Bronchial epithelial cell (primary cell): ENCODE measurements at regions not wholly inside any gene's neighbourhood (a gene's known extent, or its start where the extent isn't known, plus 50 kb on each side); places are given as distances from the start of the nearest gene placed in this dataset.

ENCODE experiments used
- DNase-seq: peaks from one replicate; pipeline ENCODE4 v3.0.0-alpha.2; 2010; ENCODE audit warnings: low read depth
- FAIRE-seq: peaks from 2 replicates; lab custom pipeline; 2011; peaks lifted over from hg19 to GRCh38; lab: Jason Lieb, UNC
- H3K27me3 ChIP-seq: 2 replicates; pipeline ENCODE4 v1.5.1; 2011; ENCODE audit warnings: low read length; ENCODE audit not compliant: control insufficient read depth, insufficient read depth
- H3K36me3 ChIP-seq: 2 replicates; pipeline ENCODE4 v1.5.1; 2011; ENCODE audit warnings: low read length; ENCODE audit not compliant: control insufficient read depth, insufficient read depth
- H3K4me3 ChIP-seq: 2 replicates; pipeline ENCODE4 v1.5.1; 2011; ENCODE audit warnings: mild to moderate bottlenecking, low read depth, low read length, control low read depth
- CTCF ChIP-seq: IDR thresholded peaks from 2 replicates; pipeline ENCODE4 v1.5.1; 2011; ENCODE audit warnings: mild to moderate bottlenecking, moderate library complexity, low read length, control low read depth, inconsistent platforms; ENCODE audit not compliant: insufficient read depth, severe bottlenecking

- no peak for DNase-seq
Observed at GRCh38 chr4:31275906-31276305, 555.7 kb downstream of the PCDH7 start.

GRCh38 chr4:31283679-31284078 lies 563.5 kb downstream of the PCDH7 start:
- DNase-seq = no peak
- no peak for TF ChIP-seq CTCF
- no peak overlapping the region for H3K4me3 ChIP-seq
- no peak for FAIRE-seq
- H3K36me3 ChIP-seq = no peaks in the 10 kb centered on the region
- H3K27me3 ChIP-seq = no peaks in the 10 kb centered on the region

More at GRCh38 chr4:31275906-31276305, 555.7 kb downstream of the PCDH7 start:
- no peak for FAIRE-seq
- Histone ChIP-seq H3K4me3 (no peak overlapping the region), H3K27me3 (no peaks in the 10 kb centered on the region), H3K36me3 (no peaks in the 10 kb centered on the region)
- TF ChIP-seq CTCF = no peak

- no peak for FAIRE-seq
- Histone ChIP-seq H3K4me3 (no peak overlapping the region), H3K27me3 (no peaks in the 10 kb centered on the region), H3K36me3 (no peaks in the 10 kb centered on the region)
- TF ChIP-seq CTCF = no peak
- no peak for DNase-seq
Observed at GRCh38 chr4:31290836-31291235, 570.7 kb downstream of the PCDH7 start.

GRCh38 chr4:31291238-31291637 lies 571.1 kb downstream of the PCDH7 start:
- H3K27me3 ChIP-seq = no peaks in the 10 kb centered on the region
- TF ChIP-seq CTCF = no peak
- FAIRE-seq = no peak
- no peak for DNase-seq
- no peaks in the 10 kb centered on the region for H3K36me3 ChIP-seq
- no peak overlapping the region for H3K4me3 ChIP-seq

GRCh38 chr4:31294655-31295480 lies 574.7 kb downstream of the PCDH7 start:
- FAIRE-seq = no peak
- no peaks in the 10 kb centered on the region for H3K27me3 ChIP-seq
- TF ChIP-seq CTCF = no peak
- no peak overlapping the region for H3K4me3 ChIP-seq
- DNase-seq = no peak
- no peaks in the 10 kb centered on the region for H3K36me3 ChIP-seq

- Histone ChIP-seq H3K27me3 (no peaks in the 10 kb centered on the region), H3K36me3 (no peaks in the 10 kb centered on the region), H3K4me3 (no peak overlapping the region)
- no peak for DNase-seq
- no peak for FAIRE-seq
- no peak for TF ChIP-seq CTCF
Observed at GRCh38 chr4:31298737-31299136, 578.6 kb downstream of the PCDH7 start.
